GM12878 (cell line): ENCODE measurements at regions not wholly inside any gene's neighbourhood (a gene's known extent, or its start where the extent isn't known, plus 50 kb on each side); places are given as distances from the start of the nearest gene placed in this dataset.

Experiments used
- ATAC-seq: fragments of 200-7000 bp; cut with Tn5 transposase; 3 replicates; pipeline ENCODE4 v1.9.1; 2020; ENCODE audit warnings: mild to moderate bottlenecking, moderate library complexity
- BruUV-seq: library from RNA; stranded (reverse); fragments of 400-500 nt; replicated peaks from 2 replicates; lab custom pipeline; 2021; lab: Mats Ljungman, UMichigan
- CTCF ChIA-PET: fragments of 300-600 bp; sonication (Branson Sonifier 250); formaldehyde crosslinking; extraction: SDS; loops from one replicate; lab custom pipeline; 2021; ENCODE audit warnings: inconsistent platforms; lab: Yijun Ruan, JAX
- POLR2A ChIA-PET: fragments of 350-600 bp; formaldehyde crosslinking; extraction: SDS; loops from one replicate; lab custom pipeline; 2021; ENCODE audit warnings: inconsistent platforms; lab: Charles Lee
- RAD21 ChIA-PET: fragments of 300-600 bp; sonication (Branson Sonifier 250); formaldehyde crosslinking; loops from one replicate; lab custom pipeline; 2023; ENCODE audit warnings: antibody characterized with exemption; ENCODE audit not compliant: unreplicated experiment; lab: Charles Lee
- SMC1A ChIA-PET: fragments of 300-600 bp; sonication (Branson Sonifier 250); formaldehyde crosslinking; loops from one replicate; lab custom pipeline; 2023; ENCODE audit not compliant: unreplicated experiment, uncharacterized antibody; lab: Charles Lee
- DNase-seq: peaks from one replicate; pipeline ENCODE4 v3.0.0-alpha.2; 2011; ENCODE audit warnings: low read depth, low spot score
- FAIRE-seq: peaks from 3 replicates; lab custom pipeline; 2011; peaks lifted over from hg19 to GRCh38; lab: Jason Lieb, UNC
- H2AFZ ChIP-seq: 2 replicates; pipeline ENCODE4 v1.6.0; 2011; ENCODE audit warnings: low read depth, low read length, control low read depth; ENCODE audit not compliant: control insufficient read depth
- H3K27ac ChIP-seq: 2 replicates; pipeline ENCODE4 v1.5.1; 2011; ENCODE audit warnings: control low read depth; ENCODE audit not compliant: control insufficient read depth, insufficient read depth
- H3K27me3 ChIP-seq, 2 experiments: replicated peaks in 1 of 2; 2 replicates each; pipeline versions ENCODE4 v1.6.0 to v1.6.1; 2011; ENCODE audit warnings: low read length in 1 of 2; ENCODE audit not compliant: control insufficient read depth in 2 of 2, insufficient read depth in 2 of 2
- H3K36me3 ChIP-seq, 2 experiments: 2 replicates each; pipeline ENCODE4 v1.5.1; 2011; ENCODE audit warnings: low read length in 1 of 2; ENCODE audit not compliant: control insufficient read depth in 2 of 2, insufficient read depth in 2 of 2
- H3K4me1 ChIP-seq: 2 replicates; pipeline ENCODE4 v1.6.1; 2011; ENCODE audit warnings: mild to moderate bottlenecking, low read length, moderate library complexity, mixed read lengths; ENCODE audit not compliant: control insufficient read depth, insufficient read depth
- H3K4me2 ChIP-seq: 2 replicates; pipeline ENCODE4 v1.6.0; 2011; ENCODE audit warnings: control low read depth; ENCODE audit not compliant: control insufficient read depth, insufficient read depth
- H3K4me3 ChIP-seq: fragments of 200-600 bp; sonication (generic); 2 replicates; pipeline ENCODE4 v1.5.1; 2016
- H3K79me2 ChIP-seq: 2 replicates; pipeline ENCODE4 v1.6.0; 2011; ENCODE audit warnings: low read length; ENCODE audit not compliant: control insufficient read depth, insufficient read depth
- H3K9ac ChIP-seq: 2 replicates; pipeline ENCODE4 v1.8.0; 2011; ENCODE audit warnings: low read length, control low read depth, mixed read lengths; ENCODE audit not compliant: control insufficient read depth, insufficient read depth
- H3K9me3 ChIP-seq: replicated peaks from 3 replicates; pipeline ENCODE4 v1.5.1; 2011; ENCODE audit warnings: mild to moderate bottlenecking, low read length; ENCODE audit not compliant: control insufficient read depth, insufficient read depth
- H4K20me1 ChIP-seq: 2 replicates; pipeline ENCODE4 v1.6.0; 2011; ENCODE audit not compliant: control insufficient read depth, insufficient read depth
- CBFB ChIP-seq: IDR thresholded peaks from 2 replicates; pipeline ENCODE4 v1.6.1; 2016; ENCODE audit warnings: antibody characterized with exemption, low read depth
- CREB1 ChIP-seq: IDR thresholded peaks from 2 replicates; pipeline ENCODE4 v1.6.1; 2012; ENCODE audit warnings: low read depth, mild to moderate bottlenecking, inconsistent platforms
- EED ChIP-seq: sonication (generic); IDR thresholded peaks from 2 replicates; pipeline ENCODE4 v1.6.1; 2016; ENCODE audit warnings: antibody characterized with exemption, low read depth
- ETV6 ChIP-seq, 2 experiments: fragments of 450-650 bp in 1 of 2; IDR thresholded peaks in 1 of 2; conservative IDR thresholded peaks in 1 of 2; 2 replicates each; pipeline ENCODE4 v1.6.1; 2014; ENCODE audit warnings: antibody characterized with exemption in 1 of 2, borderline replicate concordance in 1 of 2, low read depth in 1 of 2, mild to moderate bottlenecking in 1 of 2, moderate library complexity in 1 of 2
- GABPA ChIP-seq: IDR thresholded peaks from 2 replicates; pipeline ENCODE4 v1.6.1; 2014; ENCODE audit warnings: antibody characterized with exemption, low read depth, mild to moderate bottlenecking, inconsistent platforms
- MTA3 ChIP-seq: IDR thresholded peaks from 2 replicates; pipeline ENCODE4 v1.6.1; 2012; ENCODE audit warnings: low read length, inconsistent platforms, borderline replicate concordance
- NRF1 ChIP-seq: conservative IDR thresholded peaks from 2 replicates; pipeline ENCODE4 v1.6.1; 2011; ENCODE audit warnings: mild to moderate bottlenecking, low read depth, low read length, improper control_type of control experiment
- PML ChIP-seq: IDR thresholded peaks from 2 replicates; pipeline ENCODE4 v1.6.1; 2012; ENCODE audit warnings: low read length, inconsistent platforms
- POLR2A ChIP-seq: IDR thresholded peaks from 2 replicates; pipeline ENCODE4 v1.6.1; 2011; ENCODE audit warnings: low read depth, mild to moderate bottlenecking, low read length
- POLR2AphosphoS5 ChIP-seq: IDR thresholded peaks from 2 replicates; pipeline ENCODE4 v1.6.1; 2011; ENCODE audit warnings: mild to moderate bottlenecking, low read length, inconsistent platforms
- POU2F2 ChIP-seq: IDR thresholded peaks from 3 replicates; pipeline ENCODE4 v1.6.1; 2011; ENCODE audit warnings: low read depth, mild to moderate bottlenecking, low read length, borderline replicate concordance
- RUNX3 ChIP-seq: IDR thresholded peaks from 2 replicates; pipeline ENCODE4 v1.6.1; 2012; ENCODE audit warnings: low read length, inconsistent platforms
- SMAD5 ChIP-seq: IDR thresholded peaks from 2 replicates; pipeline ENCODE4 v1.6.1; 2016; ENCODE audit warnings: antibody characterized with exemption, low read depth
- SREBF2 ChIP-seq: IDR thresholded peaks from 2 replicates; pipeline ENCODE4 v1.6.1; 2012; ENCODE audit warnings: mild to moderate bottlenecking, low read length
- SUZ12 ChIP-seq: fragments of 200-600 bp; sonication (generic); IDR thresholded peaks from one replicate; pipeline ENCODE4 v1.6.1; 2018; ENCODE audit warnings: antibody characterized with exemption, mild to moderate bottlenecking; ENCODE audit not compliant: unreplicated experiment
- TAF1 ChIP-seq: IDR thresholded peaks from 2 replicates; pipeline ENCODE4 v1.6.1; 2011; ENCODE audit warnings: mild to moderate bottlenecking, low read depth, low read length, borderline replicate concordance
- YBX1 ChIP-seq: fragments of 450-650 bp; IDR thresholded peaks from 2 replicates; pipeline ENCODE4 v1.6.1; 2016; ENCODE audit warnings: antibody characterized with exemption
- ZBED1 ChIP-seq: IDR thresholded peaks from 2 replicates; pipeline ENCODE4 v1.6.1; 2016; ENCODE audit warnings: borderline replicate concordance
- WGBS: methylation state at CpG from one replicate; pipeline ENCODE4 v1.1.6; 2016; ENCODE audit warnings: low lambda C conversion rate; ENCODE audit not compliant: insufficient replicate concordance, insufficient coverage; ENCODE audit errors: missing lambda C conversion rate; 5-methylcytosine and 5-hydroxymethylcytosine counted together
- in situ Hi-C: fragments of 300-500 bp; cut with MboI; formaldehyde crosslinking; loops from 9 replicates; pipeline ENCODE4 v1.14.3; 2018; ENCODE audit warnings: mixed read lengths
- intact Hi-C: fragments of 100-400 bp; cut with micrococcal nuclease; formaldehyde crosslinking; loops from one replicate; pipeline ENCODE4 v1.14.2; 2022; ENCODE audit not compliant: unreplicated experiment
- TF ChIP-seq, protein P1 (sequence below): IDR thresholded peaks from 2 replicates; pipeline ENCODE4 v1.6.1; 2011; ENCODE audit warnings: borderline replicate concordance, low read depth, mild to moderate bottlenecking, moderate library complexity, low read length; ENCODE audit not compliant: insufficient read depth, poor library complexity, severe bottlenecking
- TF ChIP-seq, protein P2 (sequence below): fragments of 450-650 bp; IDR thresholded peaks from 2 replicates; pipeline ENCODE4 v1.6.1; 2018; ENCODE audit warnings: mild to moderate bottlenecking, low read depth, moderate library complexity; ENCODE audit not compliant: partially characterized antibody

DNA sequence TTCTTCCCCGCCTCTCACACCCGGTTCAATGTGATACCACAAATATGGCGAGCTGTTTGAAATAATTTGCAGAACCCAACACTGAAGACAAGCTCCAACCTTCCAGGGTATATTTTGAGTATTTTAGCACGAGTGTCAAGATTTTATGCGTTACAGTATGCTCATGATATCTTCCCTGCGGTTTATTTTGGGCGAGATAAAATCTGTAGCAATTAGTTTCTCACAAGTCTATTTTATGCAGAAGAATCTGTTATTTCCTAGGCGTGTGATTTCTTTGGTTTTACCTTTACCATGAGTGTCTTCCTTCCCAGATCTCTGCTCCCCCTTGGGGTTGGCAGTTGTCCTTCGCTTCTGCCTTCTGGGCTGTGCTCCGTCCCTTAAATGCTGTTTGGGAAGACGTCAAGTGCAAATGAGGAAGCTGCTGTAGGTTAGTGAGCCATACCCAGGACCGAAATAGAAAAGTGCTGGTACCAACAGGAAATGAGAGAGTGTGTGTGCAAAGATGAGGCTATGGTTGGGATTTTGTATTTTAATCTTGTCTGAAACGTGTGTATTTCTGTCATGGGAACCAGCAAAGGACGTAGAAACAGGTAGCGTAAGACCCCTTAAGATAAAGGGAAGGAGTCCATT is 299.8 kb downstream of the KLF6 start (continued):
- TF ChIP-seq, protein P1, sequence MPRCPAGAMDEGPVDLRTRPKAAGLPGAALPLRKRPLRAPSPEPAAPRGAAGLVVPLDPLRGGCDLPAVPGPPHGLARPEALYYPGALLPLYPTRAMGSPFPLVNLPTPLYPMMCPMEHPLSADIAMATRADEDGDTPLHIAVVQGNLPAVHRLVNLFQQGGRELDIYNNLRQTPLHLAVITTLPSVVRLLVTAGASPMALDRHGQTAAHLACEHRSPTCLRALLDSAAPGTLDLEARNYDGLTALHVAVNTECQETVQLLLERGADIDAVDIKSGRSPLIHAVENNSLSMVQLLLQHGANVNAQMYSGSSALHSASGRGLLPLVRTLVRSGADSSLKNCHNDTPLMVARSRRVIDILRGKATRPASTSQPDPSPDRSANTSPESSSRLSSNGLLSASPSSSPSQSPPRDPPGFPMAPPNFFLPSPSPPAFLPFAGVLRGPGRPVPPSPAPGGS, result no peak
- TF ChIP-seq NRF1, result no peak
- TF ChIP-seq YBX1, result no peak
- no peak for TF ChIP-seq TAF1
- TF ChIP-seq, all 136 proteins: peak for 8

DNA sequence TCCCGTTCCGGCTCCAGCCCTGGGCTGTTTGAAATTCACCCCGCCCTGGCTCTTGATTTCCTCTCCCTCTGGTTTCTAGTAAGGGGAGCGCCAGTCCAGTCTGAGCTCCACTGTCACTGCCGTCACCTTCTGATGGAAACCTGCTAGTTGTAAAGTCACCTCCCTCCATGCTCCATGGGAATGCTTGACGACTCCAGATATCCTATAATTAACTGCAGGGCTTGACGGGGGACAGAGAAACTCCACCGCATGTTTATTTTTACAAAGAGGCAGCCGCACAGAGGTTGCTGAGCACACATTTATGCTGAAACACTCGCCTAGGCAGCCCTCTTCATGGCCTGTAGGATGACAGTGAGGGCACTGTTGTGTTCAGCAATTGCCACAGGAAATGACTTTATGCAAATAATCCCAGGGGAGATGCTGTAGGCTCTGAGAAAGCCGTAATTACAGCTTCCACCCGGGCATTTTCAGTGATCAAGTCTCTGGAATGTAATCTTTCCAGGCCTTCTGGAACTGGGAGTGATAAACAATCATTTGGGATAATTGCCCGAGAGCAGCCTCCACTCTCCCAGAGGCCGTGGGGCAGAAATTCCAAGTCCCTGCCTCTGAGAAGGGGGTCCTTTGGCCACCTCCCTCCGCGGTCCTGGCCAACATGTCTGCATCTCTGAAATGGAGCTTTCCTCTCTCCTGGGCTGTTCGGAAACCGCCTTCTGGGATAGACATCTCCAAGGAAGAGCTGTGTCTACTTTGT is 300.5 kb downstream of the KLF6 start:
- H4K20me1 ChIP-seq, result no peaks in the 10 kb centered on the region
- H3K4me3 ChIP-seq, result peak overlapping the region; percentile 40; the same call in 1 of the 2 replicates
- no peaks in the 10 kb centered on the region for H3K36me3 ChIP-seq
- peaks cover 3% of the 10 kb centered on the region; the same call in 2 of the 3 replicates for H3K9me3 ChIP-seq
- in situ Hi-C loops, result no loop called here
- POLR2A ChIA-PET, result no interaction called here
- intact Hi-C loops, result no loop called here
- H3K4me2 ChIP-seq, result peak overlapping the region; percentile 82
- peak overlapping the region; percentile 63 for H2AFZ ChIP-seq
- SMC1A ChIA-PET, result no interaction called here
- 0 out of 3 replicates have a peak, but pooled peaks have one; percentile 31 for ATAC-seq
- CTCF ChIA-PET, result no interaction called here
- peak overlapping the region; percentile 80 for H3K27ac ChIP-seq
- RAD21 ChIA-PET, result no interaction called here
- 27% methylated on average over 18 of the region's 18 CpGs for WGBS
- BruUV-seq, result no TSS peak
- peaks cover 38% of the 10 kb centered on the region for H3K4me1 ChIP-seq
- no peaks in the 10 kb centered on the region for H3K79me2 ChIP-seq
- peak overlapping the region; percentile 59 for H3K9ac ChIP-seq
- no peaks in the 10 kb centered on the region for H3K27me3 ChIP-seq
- peak; percentile 53 for DNase-seq
- no peak for FAIRE-seq
- TF ChIP-seq SMAD5 (no peak; the same call in 1 of the 2 replicates), SUZ12 (no peak), RUNX3 (peak; percentile 57), POLR2AphosphoS5 (peak; percentile 79), ETV6 (conservative IDR thresholded peaks at IDR 0.05 in 1 of 2, IDR thresholded peaks at IDR 0.05 in 1 of 2; ENCODE audit: borderline replicate concordance in 1 of 2, low read depth in 1 of 2) (peak in 1 of 2 experiments; percentile 19; a peak in 1 of 4 replicates), EED (peak; percentile 25; the same call in 1 of the 2 replicates), SREBF2 (no peak), GABPA (peak; percentile 49; the same call in 1 of the 2 replicates), MTA3 (peak; percentile 50; the same call in 1 of the 2 replicates), CBFB (no peak), CREB1 (0 out of 2 replicates have a peak, but pooled peaks have one; percentile 38), ZBED1 (peak; percentile 34; the same call in 1 of the 2 replicates), PML (0 out of 2 replicates have a peak, but pooled peaks have one; percentile 15), POU2F2 (peak; percentile 97), POLR2A (peak; percentile 74)
- TF ChIP-seq, protein P2, sequence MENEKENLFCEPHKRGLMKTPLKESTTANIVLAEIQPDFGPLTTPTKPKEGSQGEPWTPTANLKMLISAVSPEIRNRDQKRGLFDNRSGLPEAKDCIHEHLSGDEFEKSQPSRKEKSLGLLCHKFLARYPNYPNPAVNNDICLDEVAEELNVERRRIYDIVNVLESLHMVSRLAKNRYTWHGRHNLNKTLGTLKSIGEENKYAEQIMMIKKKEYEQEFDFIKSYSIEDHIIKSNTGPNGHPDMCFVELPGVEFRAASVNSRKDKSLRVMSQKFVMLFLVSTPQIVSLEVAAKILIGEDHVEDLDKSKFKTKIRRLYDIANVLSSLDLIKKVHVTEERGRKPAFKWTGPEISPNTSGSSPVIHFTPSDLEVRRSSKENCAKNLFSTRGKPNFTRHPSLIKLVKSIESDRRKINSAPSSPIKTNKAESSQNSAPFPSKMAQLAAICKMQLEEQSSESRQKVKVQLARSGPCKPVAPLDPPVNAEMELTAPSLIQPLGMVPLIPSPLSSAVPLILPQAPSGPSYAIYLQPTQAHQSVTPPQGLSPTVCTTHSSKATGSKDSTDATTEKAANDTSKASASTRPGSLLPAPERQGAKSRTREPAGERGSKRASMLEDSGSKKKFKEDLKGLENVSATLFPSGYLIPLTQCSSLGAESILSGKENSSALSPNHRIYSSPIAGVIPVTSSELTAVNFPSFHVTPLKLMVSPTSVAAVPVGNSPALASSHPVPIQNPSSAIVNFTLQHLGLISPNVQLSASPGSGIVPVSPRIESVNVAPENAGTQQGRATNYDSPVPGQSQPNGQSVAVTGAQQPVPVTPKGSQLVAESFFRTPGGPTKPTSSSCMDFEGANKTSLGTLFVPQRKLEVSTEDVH, result no peak
